Central memory CD8-positive, alpha-beta T cell (primary cell): ENCODE measurements at regions not wholly inside any gene's neighbourhood (a gene's known extent, or its start where the extent isn't known, plus 50 kb on each side); places are given as distances from the start of the nearest gene placed in this dataset.
A peak's percentile ranks its signal among the peaks of the same experiment; 100 is the strongest.

ENCODE experiments used
- ATAC-seq: fragments of 150-1000 bp; cut with Tn5 transposase; replicated peaks from 2 replicates; pipeline ENCODE4 v1.10.0; 2022; ENCODE audit warnings: mild to moderate bottlenecking, moderate FRiP score, moderate number of reproducible peaks; ENCODE audit not compliant: poor library complexity, severe bottlenecking; ENCODE audit errors: extremely low read depth
- DNase-seq, 2 donors: peaks; one replicate each; pipeline ENCODE4 v3.0.0; 2021; ENCODE audit warnings: low spot score in 2 of 2
- H3K27ac Mint-ChIP-seq: one replicate; pipeline ENCODE4 v1.8.0; 2022; ENCODE audit warnings: low read depth, mild to moderate bottlenecking, moderate library complexity, mixed read lengths
- H3K27me3 Mint-ChIP-seq: one replicate; pipeline ENCODE4 v1.8.0; 2022; ENCODE audit warnings: mixed read lengths
- H3K36me3 Mint-ChIP-seq: one replicate; pipeline ENCODE4 v1.8.0; 2022; ENCODE audit warnings: mild to moderate bottlenecking, moderate library complexity, mixed read lengths; ENCODE audit not compliant: insufficient read depth
- H3K4me1 Mint-ChIP-seq: one replicate; pipeline ENCODE4 v1.8.0; 2022; ENCODE audit warnings: mixed read lengths
- H3K4me3 Mint-ChIP-seq: one replicate; pipeline ENCODE4 v1.8.0; 2022; ENCODE audit warnings: mild to moderate bottlenecking, moderate library complexity, mixed read lengths
- H3K9me3 Mint-ChIP-seq: one replicate; pipeline ENCODE4 v1.8.0; 2022; ENCODE audit warnings: mixed read lengths

GRCh38 chr5:99901972-99902371 is 633.2 kb upstream of the FAM174A start:
- no peak for ATAC-seq
- H3K4me1 Mint-ChIP-seq, result no peaks in the 10 kb centered on the region
- H3K27me3 Mint-ChIP-seq, result no peaks in the 10 kb centered on the region
- DNase-seq, result no peak
- H3K4me3 Mint-ChIP-seq, result no peak overlapping the region
- peaks cover 8% of the 10 kb centered on the region for H3K9me3 Mint-ChIP-seq
- no peak overlapping the region for H3K27ac Mint-ChIP-seq
- H3K36me3 Mint-ChIP-seq, result no peaks in the 10 kb centered on the region

- no peaks in the 10 kb centered on the region for H3K4me1 Mint-ChIP-seq
- ATAC-seq, result no peak
- no peak for DNase-seq
- no peak overlapping the region for H3K4me3 Mint-ChIP-seq
- H3K36me3 Mint-ChIP-seq, result no peaks in the 10 kb centered on the region
- no peaks in the 10 kb centered on the region for H3K27me3 Mint-ChIP-seq
- H3K27ac Mint-ChIP-seq, result no peak overlapping the region
- peaks cover 8% of the 10 kb centered on the region for H3K9me3 Mint-ChIP-seq
Observed at GRCh38 chr5:99900302-99900852, 634.8 kb upstream of the FAM174A start.

- no peak for ATAC-seq
- no peak overlapping the region for H3K27ac Mint-ChIP-seq
- no peaks in the 10 kb centered on the region for H3K36me3 Mint-ChIP-seq
Observed at GRCh38 chr5:99879791-99880511, 655.2 kb upstream of the FAM174A start.

GRCh38 chr5:99878830-99879229 is 656.3 kb upstream of the FAM174A start:
- H3K36me3 Mint-ChIP-seq, result no peaks in the 10 kb centered on the region
- peaks cover 6% of the 10 kb centered on the region for H3K9me3 Mint-ChIP-seq
- H3K4me3 Mint-ChIP-seq, result no peak overlapping the region
- H3K27ac Mint-ChIP-seq, result no peak overlapping the region
- DNase-seq (no peak), ATAC-seq (no peak)
- no peaks in the 10 kb centered on the region for H3K4me1 Mint-ChIP-seq
- no peaks in the 10 kb centered on the region for H3K27me3 Mint-ChIP-seq

More at GRCh38 chr5:99879791-99880511, 655.2 kb upstream of the FAM174A start:
- H3K27me3 Mint-ChIP-seq, result no peaks in the 10 kb centered on the region
- no peak for DNase-seq
- peaks cover 6% of the 10 kb centered on the region for H3K9me3 Mint-ChIP-seq
- no peak overlapping the region for H3K4me3 Mint-ChIP-seq
- no peaks in the 10 kb centered on the region for H3K4me1 Mint-ChIP-seq

- no peaks in the 10 kb centered on the region for H3K36me3 Mint-ChIP-seq
- no peak for DNase-seq
- H3K9me3 Mint-ChIP-seq, result peaks cover 21% of the 10 kb centered on the region
- H3K27ac Mint-ChIP-seq, result no peak overlapping the region
- H3K4me1 Mint-ChIP-seq, result no peaks in the 10 kb centered on the region
- H3K4me3 Mint-ChIP-seq, result no peak overlapping the region
- H3K27me3 Mint-ChIP-seq, result no peaks in the 10 kb centered on the region
- no peak for ATAC-seq
Observed at GRCh38 chr5:99866740-99867139, 668.4 kb upstream of the FAM174A start.

GRCh38 chr5:99865159-99865558 is 670.0 kb upstream of the FAM174A start:
- Mint-ChIP-seq H3K36me3 (no peaks in the 10 kb centered on the region), H3K4me1 (no peaks in the 10 kb centered on the region), H3K27me3 (no peaks in the 10 kb centered on the region), H3K4me3 (no peak overlapping the region), H3K9me3 (peaks cover 21% of the 10 kb centered on the region), H3K27ac (no peak overlapping the region)
- ATAC-seq (no peak), DNase-seq (no peak)

GRCh38 chr5:99835791-99836190 is 699.4 kb upstream of the FAM174A start:
- H3K36me3 Mint-ChIP-seq, result no peaks in the 10 kb centered on the region
- no peak overlapping the region for H3K4me3 Mint-ChIP-seq
- ATAC-seq (peak; percentile 24), DNase-seq (no peak)
- H3K27ac Mint-ChIP-seq, result no peak overlapping the region
- H3K27me3 Mint-ChIP-seq, result no peaks in the 10 kb centered on the region
- H3K9me3 Mint-ChIP-seq, result peaks cover 9% of the 10 kb centered on the region
- no peaks in the 10 kb centered on the region for H3K4me1 Mint-ChIP-seq

GRCh38 chr5:99827136-99827535 is 708.0 kb upstream of the FAM174A start:
- Mint-ChIP-seq H3K9me3 (peaks cover 6% of the 10 kb centered on the region), H3K4me1 (no peaks in the 10 kb centered on the region), H3K36me3 (no peaks in the 10 kb centered on the region), H3K4me3 (no peak overlapping the region), H3K27ac (no peak overlapping the region), H3K27me3 (no peaks in the 10 kb centered on the region)
- ATAC-seq (no peak), DNase-seq (no peak)

- no peak for DNase-seq
- H3K4me3 Mint-ChIP-seq, result no peak overlapping the region
- H3K4me1 Mint-ChIP-seq, result no peaks in the 10 kb centered on the region
- no peak for ATAC-seq
- H3K27me3 Mint-ChIP-seq, result no peaks in the 10 kb centered on the region
- H3K9me3 Mint-ChIP-seq, result peaks cover 13% of the 10 kb centered on the region
- H3K27ac Mint-ChIP-seq, result no peak overlapping the region
- H3K36me3 Mint-ChIP-seq, result no peaks in the 10 kb centered on the region
Observed at GRCh38 chr5:99817796-99818195, 717.4 kb upstream of the FAM174A start.

- Mint-ChIP-seq H3K27ac (no peak overlapping the region), H3K27me3 (no peaks in the 10 kb centered on the region), H3K9me3 (peaks cover 13% of the 10 kb centered on the region), H3K4me1 (no peaks in the 10 kb centered on the region), H3K36me3 (no peaks in the 10 kb centered on the region), H3K4me3 (no peak overlapping the region)
- ATAC-seq (no peak), DNase-seq (no peak)
Observed at GRCh38 chr5:99814321-99815063, 720.7 kb upstream of the FAM174A start.

- Mint-ChIP-seq H3K4me3 (no peak overlapping the region), H3K27me3 (no peaks in the 10 kb centered on the region), H3K4me1 (no peaks in the 10 kb centered on the region), H3K36me3 (no peaks in the 10 kb centered on the region), H3K9me3 (peaks cover 6% of the 10 kb centered on the region), H3K27ac (no peak overlapping the region)
- DNase-seq (no peak), ATAC-seq (no peak)
Observed at GRCh38 chr5:99808657-99809230, 726.4 kb upstream of the FAM174A start.

GRCh38 chr5:99807346-99807745 is 727.8 kb upstream of the FAM174A start:
- H3K4me3 Mint-ChIP-seq, result no peak overlapping the region
- no peaks in the 10 kb centered on the region for H3K4me1 Mint-ChIP-seq
- no peak overlapping the region for H3K27ac Mint-ChIP-seq
- no peak for ATAC-seq
- DNase-seq, result no peak
- H3K36me3 Mint-ChIP-seq, result no peaks in the 10 kb centered on the region
- no peaks in the 10 kb centered on the region for H3K27me3 Mint-ChIP-seq
- H3K9me3 Mint-ChIP-seq, result peaks cover 6% of the 10 kb centered on the region

GRCh38 chr5:99795031-99795430 is 740.1 kb upstream of the FAM174A start:
- H3K27me3 Mint-ChIP-seq, result no peaks in the 10 kb centered on the region
- H3K36me3 Mint-ChIP-seq, result no peaks in the 10 kb centered on the region
- no peaks in the 10 kb centered on the region for H3K4me1 Mint-ChIP-seq
- H3K27ac Mint-ChIP-seq, result no peak overlapping the region
- DNase-seq (no peak), ATAC-seq (no peak)
- H3K9me3 Mint-ChIP-seq, result peaks cover 16% of the 10 kb centered on the region
- H3K4me3 Mint-ChIP-seq, result no peak overlapping the region
